ENCODE measurements at regions not wholly inside any gene's neighbourhood (a gene's known extent, or its start where the extent isn't known, plus 50 kb on each side); places are given as distances from the start of the nearest gene placed in this dataset.
A peak's percentile ranks its signal among the peaks of the same experiment; 100 is the strongest.

DNA sequence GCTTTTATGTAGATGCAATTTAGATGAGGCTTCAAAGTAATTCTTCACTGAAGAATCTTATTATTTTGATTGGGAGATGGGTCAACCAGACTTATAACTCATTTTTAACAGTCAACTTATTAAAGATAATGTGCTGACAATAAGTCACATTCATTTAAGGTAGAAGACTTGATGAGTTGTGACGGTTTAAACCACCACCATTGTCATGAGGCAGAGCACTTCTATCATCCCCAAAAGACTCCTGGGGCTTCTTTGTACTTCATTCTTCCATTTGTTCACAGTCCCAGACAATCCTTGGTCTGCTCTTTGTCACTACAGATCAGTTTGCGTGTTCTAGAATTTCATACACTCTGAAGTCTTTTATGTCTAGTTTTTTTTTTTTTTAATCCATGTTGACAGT lies 346.1 kb downstream of the RASEF start:
- H2AFZ ChIP-seq (ENCODE audit: low read length): no peak overlapping the region
- no peaks in the 10 kb centered on the region for H3K36me3 ChIP-seq (ENCODE audit: control insufficient read depth, insufficient read depth, low read length)
- no peaks in the 10 kb centered on the region for H3K4me1 ChIP-seq (ENCODE audit: control insufficient read depth, extremely low read depth, insufficient read depth, low read length)
- no peaks in the 10 kb centered on the region for H3K9me3 ChIP-seq (ENCODE audit: control insufficient read depth, insufficient read depth, low read depth, low read length)
- H3K4me3 ChIP-seq (replicated peaks in 1 of 4; ENCODE audit: control extremely low read depth in 1 of 4, insufficient read depth in 1 of 4, low read depth in 3 of 4, low read length in 4 of 4): no peak overlapping the region
- no peak overlapping the region for H3K9ac ChIP-seq (ENCODE audit: insufficient read depth, low read length)
- H4K20me1 ChIP-seq (ENCODE audit: control insufficient read depth, extremely low read depth, insufficient read depth, low read length): no peaks in the 10 kb centered on the region
- no peak overlapping the region for H3K27ac ChIP-seq (ENCODE audit: insufficient read depth, low read length)
- H3K4me2 ChIP-seq (ENCODE audit: extremely low read depth, insufficient read depth, low read length): no peak overlapping the region
- no peaks in the 10 kb centered on the region for H3K79me2 ChIP-seq (ENCODE audit: control insufficient read depth, insufficient read depth, low read length)
- no peaks in the 10 kb centered on the region for H3K27me3 ChIP-seq (ENCODE audit: control insufficient read depth, insufficient read depth, low read length)
- DNase-seq (ENCODE audit: low read depth in 2 of 2): no peak
- TF ChIP-seq, protein P1, sequence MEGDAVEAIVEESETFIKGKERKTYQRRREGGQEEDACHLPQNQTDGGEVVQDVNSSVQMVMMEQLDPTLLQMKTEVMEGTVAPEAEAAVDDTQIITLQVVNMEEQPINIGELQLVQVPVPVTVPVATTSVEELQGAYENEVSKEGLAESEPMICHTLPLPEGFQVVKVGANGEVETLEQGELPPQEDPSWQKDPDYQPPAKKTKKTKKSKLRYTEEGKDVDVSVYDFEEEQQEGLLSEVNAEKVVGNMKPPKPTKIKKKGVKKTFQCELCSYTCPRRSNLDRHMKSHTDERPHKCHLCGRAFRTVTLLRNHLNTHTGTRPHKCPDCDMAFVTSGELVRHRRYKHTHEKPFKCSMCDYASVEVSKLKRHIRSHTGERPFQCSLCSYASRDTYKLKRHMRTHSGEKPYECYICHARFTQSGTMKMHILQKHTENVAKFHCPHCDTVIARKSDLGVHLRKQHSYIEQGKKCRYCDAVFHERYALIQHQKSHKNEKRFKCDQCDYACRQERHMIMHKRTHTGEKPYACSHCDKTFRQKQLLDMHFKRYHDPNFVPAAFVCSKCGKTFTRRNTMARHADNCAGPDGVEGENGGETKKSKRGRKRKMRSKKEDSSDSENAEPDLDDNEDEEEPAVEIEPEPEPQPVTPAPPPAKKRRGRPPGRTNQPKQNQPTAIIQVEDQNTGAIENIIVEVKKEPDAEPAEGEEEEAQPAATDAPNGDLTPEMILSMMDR (conservative IDR thresholded peaks at IDR 0.05 in 1 of 2, IDR thresholded peaks at IDR 0.05 in 1 of 2; ENCODE audit: low read depth in 1 of 2, low read length in 2 of 2): no peak
- no peak for TF ChIP-seq EZH2 (IDR thresholded peaks at IDR 0.05; ENCODE audit: low read length, missing control alignments)

DNA sequence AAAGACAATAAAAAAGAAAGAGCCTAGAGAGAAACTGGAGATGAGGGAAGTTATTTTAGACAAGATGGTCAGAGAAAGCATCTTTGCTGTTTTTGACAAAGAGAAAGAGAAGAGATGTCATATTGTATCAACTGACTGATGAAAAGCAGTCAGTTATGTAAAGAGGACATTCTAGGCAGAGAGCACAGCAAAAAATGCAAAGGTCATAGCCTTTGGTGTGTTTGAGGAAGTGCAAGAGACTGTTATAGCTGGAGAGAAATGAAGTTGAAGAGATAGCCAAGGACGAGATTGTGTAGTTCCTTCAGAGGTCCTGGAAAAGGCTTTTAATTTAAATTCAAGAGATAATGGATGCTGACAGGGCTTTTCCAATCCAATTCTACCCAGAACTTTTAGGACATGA lies 342.4 kb downstream of the RASEF start:
- H3K4me3 ChIP-seq (replicated peaks in 1 of 4; ENCODE audit: control extremely low read depth in 1 of 4, insufficient read depth in 1 of 4, low read depth in 3 of 4, low read length in 4 of 4): no peak overlapping the region
- H3K27ac ChIP-seq (ENCODE audit: insufficient read depth, low read length): no peak overlapping the region
- no peaks in the 10 kb centered on the region for H3K9me3 ChIP-seq (ENCODE audit: control insufficient read depth, insufficient read depth, low read depth, low read length)
- no peaks in the 10 kb centered on the region for H3K27me3 ChIP-seq (ENCODE audit: control insufficient read depth, insufficient read depth, low read length)
- no peaks in the 10 kb centered on the region for H3K36me3 ChIP-seq (ENCODE audit: control insufficient read depth, insufficient read depth, low read length)
- TF ChIP-seq, protein P1 (conservative IDR thresholded peaks at IDR 0.05 in 1 of 2, IDR thresholded peaks at IDR 0.05 in 1 of 2; ENCODE audit: low read depth in 1 of 2, low read length in 2 of 2): no peak
- TF ChIP-seq EZH2 (IDR thresholded peaks at IDR 0.05; ENCODE audit: low read length, missing control alignments): no peak
- H3K79me2 ChIP-seq (ENCODE audit: control insufficient read depth, insufficient read depth, low read length): no peaks in the 10 kb centered on the region
- no peaks in the 10 kb centered on the region for H4K20me1 ChIP-seq (ENCODE audit: control insufficient read depth, extremely low read depth, insufficient read depth, low read length)
- H2AFZ ChIP-seq (ENCODE audit: low read length): no peak overlapping the region
- no peak overlapping the region for H3K4me2 ChIP-seq (ENCODE audit: extremely low read depth, insufficient read depth, low read length)
- DNase-seq (ENCODE audit: low read depth in 2 of 2): no peak
- no peak overlapping the region for H3K9ac ChIP-seq (ENCODE audit: insufficient read depth, low read length)
- no peaks in the 10 kb centered on the region for H3K4me1 ChIP-seq (ENCODE audit: control insufficient read depth, extremely low read depth, insufficient read depth, low read length)

DNA sequence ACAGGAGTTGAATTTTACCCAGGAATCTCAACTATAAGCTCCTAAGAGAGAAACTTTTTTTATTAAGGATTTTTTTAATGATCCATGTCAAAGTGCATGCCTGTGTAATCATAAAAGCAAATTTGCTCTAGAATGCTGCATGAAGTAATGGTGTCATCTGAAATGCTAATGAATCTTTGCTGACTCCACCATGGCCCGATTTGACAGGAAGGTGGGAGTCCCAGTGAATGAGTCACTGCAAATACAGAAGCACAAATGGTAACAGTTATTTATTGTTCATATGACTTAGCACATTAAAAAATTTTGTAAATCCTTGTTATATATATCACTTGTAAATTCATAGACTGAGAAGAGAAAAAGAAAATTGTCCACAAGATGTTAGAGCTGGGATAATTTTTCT lies 341.3 kb downstream of the RASEF start:
- Histone ChIP-seq H3K4me1 (ENCODE audit: control insufficient read depth, extremely low read depth, insufficient read depth, low read length) (no peaks in the 10 kb centered on the region), H3K36me3 (ENCODE audit: control insufficient read depth, insufficient read depth, low read length) (no peaks in the 10 kb centered on the region), H3K27me3 (ENCODE audit: control insufficient read depth, insufficient read depth, low read length) (no peaks in the 10 kb centered on the region), H2AFZ (ENCODE audit: low read length) (no peak overlapping the region), H3K4me3 (replicated peaks in 1 of 4; ENCODE audit: control extremely low read depth in 1 of 4, insufficient read depth in 1 of 4, low read depth in 3 of 4, low read length in 4 of 4) (no peak overlapping the region), H3K9me3 (ENCODE audit: control insufficient read depth, insufficient read depth, low read depth, low read length) (no peaks in the 10 kb centered on the region), H3K79me2 (ENCODE audit: control insufficient read depth, insufficient read depth, low read length) (no peaks in the 10 kb centered on the region), H3K4me2 (ENCODE audit: extremely low read depth, insufficient read depth, low read length) (no peak overlapping the region), H3K9ac (ENCODE audit: insufficient read depth, low read length) (no peak overlapping the region), H4K20me1 (ENCODE audit: control insufficient read depth, extremely low read depth, insufficient read depth, low read length) (no peaks in the 10 kb centered on the region), H3K27ac (ENCODE audit: insufficient read depth, low read length) (no peak overlapping the region)
- DNase-seq (ENCODE audit: low read depth in 2 of 2): peak in 1 of 2 donors; percentile 64
- TF ChIP-seq EZH2 (IDR thresholded peaks at IDR 0.05; ENCODE audit: low read length, missing control alignments): no peak
